ENCODE measurements at regions not wholly inside any gene's neighbourhood (a gene's known extent, or its start where the extent isn't known, plus 50 kb on each side); places are given as distances from the start of the nearest gene placed in this dataset.
"Not testable (repeated sequence)": the region's sequence is repeated elsewhere in the genome, so short reads cannot be mapped to it uniquely, and the experiment has no call there.

GRCh38 chr4:81314897-81315470 is 100.0 kb upstream of the PRKG2 start:
- no peak for DNase-seq

- DNase-seq = no peak
Observed at GRCh38 chr4:81314196-81314896, 99.3 kb upstream of the PRKG2 start.

DNA sequence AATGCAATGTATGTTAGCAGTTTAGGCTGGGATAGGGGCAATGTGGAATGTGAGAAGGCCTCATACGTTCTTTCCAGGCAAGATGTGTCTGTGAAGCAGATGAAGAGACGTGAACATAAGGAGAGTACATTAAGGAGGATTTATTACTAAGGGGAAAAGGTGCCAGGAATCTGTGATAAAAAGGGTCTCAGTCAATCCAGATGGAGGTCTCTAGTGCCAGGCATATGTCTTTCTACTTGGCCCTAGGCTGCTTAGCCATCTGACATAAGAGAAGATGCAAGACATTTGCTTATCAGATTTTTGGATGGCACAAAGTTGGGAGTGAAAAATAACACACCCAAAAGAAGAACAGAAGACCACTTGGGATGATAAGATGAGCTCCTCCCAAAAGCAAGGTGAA is 93.0 kb upstream of the PRKG2 start:
- no peak for DNase-seq

DNA sequence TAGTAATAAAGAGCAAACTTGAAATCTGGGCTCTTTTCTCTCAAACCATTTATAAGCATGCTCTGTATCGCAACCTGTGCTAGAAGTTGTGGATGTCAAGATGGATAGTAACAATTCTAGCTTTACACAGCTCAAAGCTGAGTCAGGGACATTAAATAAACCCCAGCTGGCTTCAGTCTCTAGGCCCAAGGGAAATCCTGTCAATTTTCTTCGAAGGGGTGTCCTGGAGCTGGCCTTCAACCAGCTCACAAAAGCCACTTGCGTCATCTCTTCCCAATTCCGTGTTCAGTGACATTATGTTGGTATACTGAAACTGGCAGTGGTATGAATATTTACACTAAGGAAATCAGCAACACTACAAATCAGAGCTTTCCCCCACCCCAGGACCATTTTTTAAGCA is 89.8 kb upstream of the PRKG2 start:
- DNase-seq = no peak

- DNase-seq = not testable (repeated sequence)
Observed at GRCh38 chr4:81300352-81300751, 85.3 kb upstream of the PRKG2 start.

- no peak for DNase-seq
Observed at GRCh38 chr4:81290813-81291212, 75.8 kb upstream of the PRKG2 start.

DNA sequence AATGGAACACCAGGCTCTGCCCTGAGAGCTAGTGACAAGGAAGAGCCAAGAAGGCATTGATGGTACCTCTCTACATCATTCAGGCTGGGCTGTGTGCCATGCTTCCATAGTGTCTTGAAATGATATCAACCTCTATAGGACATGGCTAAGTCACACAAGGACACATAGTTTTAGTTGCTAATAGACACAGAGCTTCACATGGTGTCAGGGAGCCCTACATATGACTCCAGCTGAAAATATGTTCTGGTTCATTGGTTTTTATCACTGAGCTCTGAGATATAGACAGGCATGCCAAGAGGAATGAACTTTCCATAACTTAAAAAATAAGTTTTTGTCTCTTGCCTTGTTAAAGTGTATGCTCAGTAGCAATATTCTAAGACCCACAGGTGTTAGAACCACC is 72.1 kb upstream of the PRKG2 start:
- DNase-seq = no peak

- no peak for DNase-seq
Observed at GRCh38 chr4:81282131-81282530, 67.1 kb upstream of the PRKG2 start.

GRCh38 chr4:81274460-81274859 is 59.4 kb upstream of the PRKG2 start:
- no peak for DNase-seq

DNA sequence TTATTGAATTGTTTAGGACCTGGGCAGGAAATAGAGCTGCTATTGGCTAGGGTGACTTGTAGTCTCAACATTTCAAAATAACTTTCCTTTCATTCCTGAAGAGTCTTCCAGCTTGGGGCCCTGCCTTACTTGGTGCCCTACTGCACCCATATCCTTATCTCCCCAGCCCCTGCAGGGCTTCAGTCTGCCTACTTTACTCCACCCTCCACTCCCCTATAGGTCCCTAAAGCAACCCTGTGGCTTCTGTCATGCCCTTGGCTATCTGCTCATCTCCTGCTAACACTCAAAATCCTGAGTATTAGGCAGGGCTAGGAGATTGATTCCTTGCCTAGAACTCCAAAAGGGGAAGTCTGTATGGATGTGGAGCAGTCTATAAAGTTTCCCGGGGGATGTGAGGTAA is 57.6 kb upstream of the PRKG2 start:
- no peak for DNase-seq
